NCI-H2107 treated with DMSO at 0.1 percent for 48 hours (cell line): ENCODE measurements at regions not wholly inside any gene's neighbourhood (a gene's known extent, or its start where the extent isn't known, plus 50 kb on each side); places are given as distances from the start of the nearest gene placed in this dataset.
"Not testable (repeated sequence)": the region's sequence is repeated elsewhere in the genome, so short reads cannot be mapped to it uniquely, and the experiment has no call there.

Experiments
- DNase-seq: peaks from one replicate; lab custom pipeline; 2025; ENCODE audit not compliant: unreplicated experiment; lab: John Stamatoyannopoulos, UW

GRCh38 chr17:30589431-30589830, 112.2 kb downstream of the GOSR1 start:
- DNase-seq: no peak

- no peak for DNase-seq
Measured at GRCh38 chr17:30588798-30589247, 111.6 kb downstream of the GOSR1 start.

- DNase-seq: no peak
Measured at GRCh38 chr17:30586818-30587595, 109.8 kb downstream of the GOSR1 start.

GRCh38 chr17:30584810-30585209, 107.6 kb downstream of the GOSR1 start:
- no peak for DNase-seq

DNA sequence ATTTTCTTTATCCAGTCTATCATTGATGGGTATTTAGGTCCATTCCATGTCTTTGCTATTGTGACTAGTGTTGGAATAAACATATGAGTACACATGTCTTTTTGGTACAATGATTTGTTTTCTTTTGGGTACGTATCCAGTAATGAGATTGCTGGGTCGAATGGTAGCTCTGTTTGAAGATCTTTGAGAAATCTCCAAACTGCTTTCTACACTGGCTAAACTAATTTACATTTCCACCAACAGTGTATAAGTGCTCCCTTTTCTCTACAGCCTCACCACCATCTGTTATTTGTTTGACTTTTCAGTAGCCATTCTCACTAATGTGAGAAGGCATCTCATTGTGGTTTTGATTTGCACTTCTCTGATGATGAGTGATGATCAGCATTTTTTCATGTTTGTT, 103.7 kb downstream of the GOSR1 start:
- DNase-seq: no peak

DNA sequence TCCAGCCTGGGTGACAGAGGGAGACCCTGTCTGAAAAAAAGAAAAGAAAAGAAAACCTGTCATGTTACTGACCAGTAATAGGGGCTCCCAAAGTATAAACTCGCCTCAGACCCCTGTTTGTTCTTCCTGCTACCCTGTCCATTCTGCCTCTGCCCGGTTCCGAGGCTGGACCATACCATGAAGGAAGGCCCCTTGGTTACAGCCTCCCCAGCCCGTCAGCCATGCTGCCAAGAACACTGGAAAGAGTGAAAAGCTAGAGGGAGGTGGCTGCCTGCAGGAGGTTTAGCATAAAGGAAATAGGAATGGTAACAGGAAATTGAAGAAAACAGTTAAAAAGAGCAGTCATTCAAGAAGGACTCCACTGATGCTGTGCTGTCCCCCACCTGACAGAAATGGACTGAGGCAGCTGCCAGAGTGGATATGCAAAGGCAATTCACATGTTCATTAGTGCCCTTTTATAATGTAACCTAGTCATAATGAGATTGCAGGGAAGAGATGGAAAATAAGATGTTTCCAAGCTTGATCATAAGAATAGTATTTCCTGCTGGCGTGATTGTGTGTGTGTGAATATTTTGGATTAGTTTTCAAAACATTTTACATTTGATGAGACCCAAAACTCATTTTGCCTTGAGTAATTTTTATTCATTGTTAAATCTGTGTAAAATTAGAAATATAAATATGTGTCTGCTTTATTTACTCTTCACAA, 102.6 kb downstream of the GOSR1 start:
- DNase-seq: no peak

DNA sequence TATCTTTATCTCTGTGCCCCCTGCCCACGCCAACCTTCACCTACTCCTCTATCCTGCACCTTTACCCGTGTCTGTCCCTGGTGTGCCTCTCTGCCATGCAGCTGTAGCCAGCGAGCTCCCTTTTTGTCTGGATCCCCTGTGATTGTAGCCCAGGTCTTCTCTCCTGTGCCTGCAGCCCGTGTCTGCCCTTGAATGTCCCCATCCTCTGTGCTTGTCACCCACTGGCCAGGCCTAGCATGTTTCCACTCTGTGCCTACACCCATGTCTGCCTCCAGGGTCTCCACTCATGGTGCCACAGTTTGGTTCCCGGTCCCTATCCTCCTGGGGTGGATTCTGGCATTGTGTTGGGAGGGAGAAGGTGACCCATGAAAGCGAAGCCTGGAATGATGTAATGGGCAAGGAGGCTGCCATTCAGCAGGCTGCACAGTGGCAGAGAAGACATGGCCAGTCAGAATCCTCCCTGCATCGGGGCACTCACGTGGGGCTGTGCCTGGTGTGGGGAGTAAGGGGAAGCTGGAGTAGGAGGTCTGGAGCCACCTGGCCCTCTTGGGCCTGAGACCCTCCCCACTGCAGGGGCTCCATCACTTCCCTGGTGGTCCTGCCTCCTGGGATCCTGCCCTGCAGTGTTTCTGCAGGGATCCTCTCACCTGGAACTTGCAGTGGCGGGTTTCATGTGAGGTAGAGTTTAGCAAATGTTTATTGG, 101.0 kb downstream of the GOSR1 start:
- DNase-seq: not testable (repeated sequence)
